Endothelial cell (in vitro differentiated cells): ENCODE measurements at regions not wholly inside any gene's neighbourhood (a gene's known extent, or its start where the extent isn't known, plus 50 kb on each side); places are given as distances from the start of the nearest gene placed in this dataset.

Experiments
- DNase-seq: peaks from one replicate; pipeline ENCODE4 v3.0.0; 2021; ENCODE audit warnings: low spot score
- H3K27ac Mint-ChIP-seq: one replicate; pipeline ENCODE4 v1.8.0; 2021; ENCODE audit warnings: mixed read lengths, inconsistent platforms; ENCODE audit not compliant: unreplicated experiment
- H3K27me3 Mint-ChIP-seq: one replicate; pipeline ENCODE4 v1.8.0; 2021; ENCODE audit warnings: mild to moderate bottlenecking, moderate library complexity, mixed read lengths, inconsistent platforms; ENCODE audit not compliant: unreplicated experiment
- H3K36me3 Mint-ChIP-seq: one replicate; pipeline ENCODE4 v1.8.0; 2021; ENCODE audit warnings: mild to moderate bottlenecking, low read depth, mixed read lengths, inconsistent platforms; ENCODE audit not compliant: unreplicated experiment
- H3K4me1 Mint-ChIP-seq: one replicate; pipeline ENCODE4 v1.8.0; 2021; ENCODE audit warnings: mild to moderate bottlenecking, mixed read lengths, inconsistent platforms; ENCODE audit not compliant: unreplicated experiment
- H3K4me3 Mint-ChIP-seq: one replicate; pipeline ENCODE4 v1.8.0; 2021; ENCODE audit warnings: mild to moderate bottlenecking, mixed read lengths, inconsistent platforms; ENCODE audit not compliant: unreplicated experiment
- H3K9me3 Mint-ChIP-seq: one replicate; pipeline ENCODE4 v1.8.0; 2021; ENCODE audit warnings: mixed read lengths, inconsistent platforms; ENCODE audit not compliant: unreplicated experiment
- TF ChIP-seq, protein P1 (sequence below): fragments of 200-600 bp; sonication (generic); IDR thresholded peaks from one replicate; pipeline ENCODE4 v1.5.0; 2021; ENCODE audit warnings: antibody characterized with exemption; ENCODE audit not compliant: unreplicated experiment

DNA sequence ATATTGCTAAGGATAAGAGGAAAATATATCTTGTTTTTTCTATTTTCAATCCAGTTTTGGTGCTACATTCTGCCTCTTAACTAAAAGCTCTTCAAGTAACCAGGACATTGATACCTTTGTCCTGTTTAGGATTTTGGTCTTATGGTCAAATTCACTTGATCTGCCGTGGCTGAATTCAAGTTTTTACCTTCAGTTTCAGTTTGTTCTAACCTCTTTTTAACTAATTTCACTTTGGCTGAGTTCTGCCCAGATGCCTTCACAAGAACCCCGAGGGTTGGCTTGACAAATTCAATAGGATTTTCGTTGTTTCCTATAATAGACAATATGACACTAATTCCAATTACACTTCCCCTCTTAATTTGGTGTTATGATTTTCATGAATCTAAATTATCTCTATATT lies 84.5 kb upstream of the C1orf21 start:
- Mint-ChIP-seq H3K27ac (no peak overlapping the region), H3K4me1 (peaks cover 2% of the 10 kb centered on the region), H3K27me3 (peaks cover 1% of the 10 kb centered on the region), H3K4me3 (no peak overlapping the region), H3K36me3 (no peaks in the 10 kb centered on the region), H3K9me3 (no peaks in the 10 kb centered on the region)
- no peak for DNase-seq
- TF ChIP-seq, protein P1, sequence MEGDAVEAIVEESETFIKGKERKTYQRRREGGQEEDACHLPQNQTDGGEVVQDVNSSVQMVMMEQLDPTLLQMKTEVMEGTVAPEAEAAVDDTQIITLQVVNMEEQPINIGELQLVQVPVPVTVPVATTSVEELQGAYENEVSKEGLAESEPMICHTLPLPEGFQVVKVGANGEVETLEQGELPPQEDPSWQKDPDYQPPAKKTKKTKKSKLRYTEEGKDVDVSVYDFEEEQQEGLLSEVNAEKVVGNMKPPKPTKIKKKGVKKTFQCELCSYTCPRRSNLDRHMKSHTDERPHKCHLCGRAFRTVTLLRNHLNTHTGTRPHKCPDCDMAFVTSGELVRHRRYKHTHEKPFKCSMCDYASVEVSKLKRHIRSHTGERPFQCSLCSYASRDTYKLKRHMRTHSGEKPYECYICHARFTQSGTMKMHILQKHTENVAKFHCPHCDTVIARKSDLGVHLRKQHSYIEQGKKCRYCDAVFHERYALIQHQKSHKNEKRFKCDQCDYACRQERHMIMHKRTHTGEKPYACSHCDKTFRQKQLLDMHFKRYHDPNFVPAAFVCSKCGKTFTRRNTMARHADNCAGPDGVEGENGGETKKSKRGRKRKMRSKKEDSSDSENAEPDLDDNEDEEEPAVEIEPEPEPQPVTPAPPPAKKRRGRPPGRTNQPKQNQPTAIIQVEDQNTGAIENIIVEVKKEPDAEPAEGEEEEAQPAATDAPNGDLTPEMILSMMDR, result no peak

DNA sequence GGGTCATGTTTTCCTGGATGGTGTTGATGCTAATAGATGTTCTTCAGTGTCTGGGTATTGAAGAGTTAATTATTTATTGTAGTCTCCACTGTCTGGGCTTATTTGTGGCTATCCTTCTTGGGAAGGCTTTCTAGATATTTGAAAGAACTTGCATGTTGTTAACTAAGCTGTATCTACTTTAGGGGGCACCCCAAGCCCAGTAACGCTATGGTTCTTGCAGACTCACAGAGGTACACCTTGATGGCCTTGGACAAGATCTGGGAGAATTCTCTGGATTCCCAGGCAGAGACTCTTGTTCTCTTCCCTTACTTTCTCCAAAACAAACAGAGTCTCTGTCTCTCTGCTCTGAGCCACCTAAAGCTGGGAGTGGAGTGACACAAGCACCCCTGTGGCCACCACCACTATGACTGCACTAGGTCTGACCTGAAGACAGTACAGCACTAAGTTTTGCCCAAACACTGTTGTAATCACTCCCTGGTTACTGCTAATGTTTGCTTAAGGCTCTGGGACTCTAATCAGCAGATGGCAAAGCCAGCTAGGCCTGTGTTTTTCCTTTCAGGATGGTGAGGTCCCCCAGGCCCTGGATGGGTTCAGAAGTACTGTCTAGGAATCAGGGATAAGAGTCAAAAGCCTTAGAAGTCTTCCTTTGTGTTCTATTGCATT lies 76.5 kb upstream of the C1orf21 start:
- Mint-ChIP-seq H3K4me1 (no peaks in the 10 kb centered on the region), H3K4me3 (no peak overlapping the region), H3K36me3 (no peaks in the 10 kb centered on the region), H3K27me3 (no peaks in the 10 kb centered on the region), H3K9me3 (no peaks in the 10 kb centered on the region), H3K27ac (no peak overlapping the region)
- TF ChIP-seq, protein P1, result no peak
- DNase-seq, result no peak

DNA sequence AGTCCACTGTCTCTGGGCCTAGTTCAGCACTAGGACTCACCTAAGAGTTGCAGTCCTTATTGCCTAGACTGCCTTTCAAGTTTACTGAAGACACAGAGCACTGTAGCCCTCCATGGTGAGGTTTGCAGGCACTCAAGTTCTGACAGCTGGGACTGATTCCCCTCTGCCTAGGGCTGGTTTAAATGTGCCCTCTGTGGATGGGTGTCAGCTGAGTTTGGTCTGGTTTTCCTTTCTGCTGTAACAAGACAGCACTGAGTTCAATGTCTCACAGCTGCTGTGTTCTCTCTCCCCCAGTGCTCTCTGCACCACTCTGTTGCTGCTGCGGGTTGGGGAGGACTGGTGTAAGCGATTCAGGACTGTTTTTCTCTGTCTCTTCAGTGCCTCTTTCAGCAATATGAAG lies 75.2 kb upstream of the C1orf21 start:
- no peaks in the 10 kb centered on the region for H3K9me3 Mint-ChIP-seq
- TF ChIP-seq, protein P1, result no peak
- no peak for DNase-seq

DNA sequence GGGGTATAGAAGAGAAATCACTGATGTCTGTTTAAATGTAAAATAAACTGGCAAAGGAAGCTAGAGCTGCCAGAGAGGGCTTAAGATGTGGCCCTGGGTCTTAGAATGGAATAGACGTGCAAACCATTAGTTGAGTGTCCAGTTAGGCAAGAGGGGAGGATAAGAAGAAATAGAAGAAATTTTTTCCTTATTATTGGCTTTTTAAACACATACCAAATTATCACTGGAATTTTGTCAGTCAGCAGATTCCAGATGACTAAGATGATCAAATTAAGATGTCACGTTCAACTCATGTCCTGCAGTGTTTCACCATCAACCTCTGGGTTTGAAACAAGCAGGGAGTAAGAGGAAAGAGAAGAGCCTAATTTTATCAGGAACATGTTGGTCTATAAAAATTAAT lies 71.6 kb upstream of the C1orf21 start:
- no peaks in the 10 kb centered on the region for H3K27me3 Mint-ChIP-seq
- no peak for DNase-seq
- no peak overlapping the region for H3K27ac Mint-ChIP-seq
- no peaks in the 10 kb centered on the region for H3K9me3 Mint-ChIP-seq
- TF ChIP-seq, protein P1, result no peak
- H3K36me3 Mint-ChIP-seq, result no peaks in the 10 kb centered on the region
- no peak overlapping the region for H3K4me3 Mint-ChIP-seq
- no peaks in the 10 kb centered on the region for H3K4me1 Mint-ChIP-seq

More for the DNA sequence above, 75.2 kb upstream of the C1orf21 start:
- Mint-ChIP-seq H3K36me3 (no peaks in the 10 kb centered on the region), H3K4me1 (no peaks in the 10 kb centered on the region), H3K27ac (no peak overlapping the region), H3K27me3 (no peaks in the 10 kb centered on the region), H3K4me3 (no peak overlapping the region)

DNA sequence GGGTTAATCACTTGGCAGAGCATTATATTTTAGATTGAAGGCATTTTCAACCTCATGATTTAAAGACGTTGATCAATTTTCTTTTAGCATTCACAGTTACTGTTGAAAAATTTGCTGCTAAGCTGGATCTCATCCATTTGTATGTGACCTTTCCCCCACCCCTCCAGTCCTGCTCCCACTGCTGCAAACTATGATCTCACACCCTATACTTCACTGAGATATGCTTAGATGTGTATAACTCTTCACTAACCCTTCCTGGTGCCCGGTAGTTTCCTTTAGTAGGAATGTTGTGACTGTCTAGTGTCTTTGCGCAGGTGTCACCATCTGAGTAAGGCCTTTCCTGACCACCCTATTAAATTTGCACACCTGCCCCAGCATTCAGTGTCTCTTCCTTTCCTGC lies 67.0 kb upstream of the C1orf21 start:
- Mint-ChIP-seq H3K36me3 (no peaks in the 10 kb centered on the region), H3K27me3 (no peaks in the 10 kb centered on the region), H3K9me3 (no peaks in the 10 kb centered on the region), H3K27ac (no peak overlapping the region), H3K4me1 (no peaks in the 10 kb centered on the region), H3K4me3 (no peak overlapping the region)
- no peak for DNase-seq
- TF ChIP-seq, protein P1, result no peak
